K562 (cell line): ENCODE measurements at regions not wholly inside any gene's neighbourhood (a gene's known extent, or its start where the extent isn't known, plus 50 kb on each side); places are given as distances from the start of the nearest gene placed in this dataset.

Experiments used
- GABPA ChIP-seq: fragments of 200-800 bp; sonication (Bioruptor generic); conservative IDR thresholded peaks from 2 replicates; pipeline ENCODE4 v1.6.1; 2016; ENCODE audit warnings: low read depth, missing genetic modification characterization, missing compliant biosample characterization
- PHF8 ChIP-seq: fragments of 200-600 bp; sonication (generic); IDR thresholded peaks from 2 replicates; pipeline ENCODE4 v1.6.1; 2012; ENCODE audit warnings: mixed run types, mild to moderate bottlenecking, inconsistent platforms, low read length, moderate library complexity, borderline replicate concordance
- TGIF2 ChIP-seq: sonication (generic); formaldehyde crosslinking; IDR thresholded peaks from 2 replicates; pipeline ENCODE4 v1.8.1; 2022; ENCODE audit warnings: mild to moderate bottlenecking, missing genetic modification reagents, moderate library complexity
- TOE1 ChIP-seq, 2 experiments: fragments of 450-650 bp in 1 of 2; sonication (generic) in 1 of 2; formaldehyde crosslinking in 1 of 2; IDR thresholded peaks; 2 replicates each; pipeline versions ENCODE4 v1.7.1 to v1.8.0; 2016 to 2022; ENCODE audit warnings: borderline replicate concordance in 2 of 2, mild to moderate bottlenecking in 2 of 2, antibody characterized with exemption in 1 of 2, inconsistent platforms in 1 of 2, low read depth in 1 of 2, missing genetic modification reagents in 1 of 2, moderate library complexity in 1 of 2
- ZBTB17 ChIP-seq: fragments of 450-650 bp; formaldehyde crosslinking; IDR thresholded peaks from 2 replicates; pipeline ENCODE4 v1.4.0; 2020; ENCODE audit warnings: mild to moderate bottlenecking
- ZNF644 ChIP-seq: fragments of 200-800 bp; sonication (Bioruptor generic); IDR thresholded peaks from 2 replicates; pipeline ENCODE4 v1.6.1; 2016; ENCODE audit warnings: low read depth, missing genetic modification characterization, missing compliant biosample characterization
- TF ChIP-seq, protein P1 (sequence below): sonication (generic); formaldehyde crosslinking; IDR thresholded peaks from 2 replicates; pipeline ENCODE4 v1.8.1; 2023; ENCODE audit warnings: missing genetic modification reagents, mild to moderate bottlenecking, borderline replicate concordance

DNA sequence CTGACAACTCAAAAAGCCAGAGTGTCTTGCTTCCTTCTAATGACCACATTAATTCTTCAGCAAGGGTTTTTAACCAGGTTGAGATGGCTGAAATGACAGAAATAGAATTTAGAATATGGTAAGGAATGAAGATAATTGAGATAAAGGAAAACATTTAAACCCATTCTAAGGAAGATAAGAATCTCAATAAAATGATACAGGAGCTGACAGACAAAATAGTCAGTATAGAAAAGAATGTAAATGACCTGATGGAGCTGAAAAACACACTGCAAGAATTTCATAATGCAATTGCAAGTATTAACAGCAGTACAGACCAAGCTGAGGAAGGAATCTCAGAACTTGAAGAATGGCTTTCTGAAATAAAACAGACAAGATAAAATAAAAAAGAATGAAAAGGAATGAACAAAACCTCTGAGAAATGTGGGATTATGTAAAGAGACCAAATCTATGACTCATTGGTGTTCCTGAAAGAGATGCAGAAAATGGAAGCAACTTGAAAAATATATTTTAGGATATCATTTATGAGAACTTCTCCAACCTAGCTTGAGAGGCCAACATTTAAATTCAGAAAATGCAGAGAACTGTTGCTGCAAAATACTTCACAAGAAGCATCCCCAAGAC, 87.1 kb downstream of the SAMD9 start:
- no peak for TF ChIP-seq TOE1 (IDR thresholded peaks at IDR 0.05; ENCODE audit: borderline replicate concordance)
- no peak for TF ChIP-seq TOE1 (CRISPR knock-in tag; IDR thresholded peaks at IDR 0.05; ENCODE audit: borderline replicate concordance, low read depth)
- no peak for TF ChIP-seq ZNF644 (tag)
- no peak for TF ChIP-seq GABPA
- no peak for TF ChIP-seq TGIF2 (CRISPR knock-in tag)
- TF ChIP-seq, protein P1, sequence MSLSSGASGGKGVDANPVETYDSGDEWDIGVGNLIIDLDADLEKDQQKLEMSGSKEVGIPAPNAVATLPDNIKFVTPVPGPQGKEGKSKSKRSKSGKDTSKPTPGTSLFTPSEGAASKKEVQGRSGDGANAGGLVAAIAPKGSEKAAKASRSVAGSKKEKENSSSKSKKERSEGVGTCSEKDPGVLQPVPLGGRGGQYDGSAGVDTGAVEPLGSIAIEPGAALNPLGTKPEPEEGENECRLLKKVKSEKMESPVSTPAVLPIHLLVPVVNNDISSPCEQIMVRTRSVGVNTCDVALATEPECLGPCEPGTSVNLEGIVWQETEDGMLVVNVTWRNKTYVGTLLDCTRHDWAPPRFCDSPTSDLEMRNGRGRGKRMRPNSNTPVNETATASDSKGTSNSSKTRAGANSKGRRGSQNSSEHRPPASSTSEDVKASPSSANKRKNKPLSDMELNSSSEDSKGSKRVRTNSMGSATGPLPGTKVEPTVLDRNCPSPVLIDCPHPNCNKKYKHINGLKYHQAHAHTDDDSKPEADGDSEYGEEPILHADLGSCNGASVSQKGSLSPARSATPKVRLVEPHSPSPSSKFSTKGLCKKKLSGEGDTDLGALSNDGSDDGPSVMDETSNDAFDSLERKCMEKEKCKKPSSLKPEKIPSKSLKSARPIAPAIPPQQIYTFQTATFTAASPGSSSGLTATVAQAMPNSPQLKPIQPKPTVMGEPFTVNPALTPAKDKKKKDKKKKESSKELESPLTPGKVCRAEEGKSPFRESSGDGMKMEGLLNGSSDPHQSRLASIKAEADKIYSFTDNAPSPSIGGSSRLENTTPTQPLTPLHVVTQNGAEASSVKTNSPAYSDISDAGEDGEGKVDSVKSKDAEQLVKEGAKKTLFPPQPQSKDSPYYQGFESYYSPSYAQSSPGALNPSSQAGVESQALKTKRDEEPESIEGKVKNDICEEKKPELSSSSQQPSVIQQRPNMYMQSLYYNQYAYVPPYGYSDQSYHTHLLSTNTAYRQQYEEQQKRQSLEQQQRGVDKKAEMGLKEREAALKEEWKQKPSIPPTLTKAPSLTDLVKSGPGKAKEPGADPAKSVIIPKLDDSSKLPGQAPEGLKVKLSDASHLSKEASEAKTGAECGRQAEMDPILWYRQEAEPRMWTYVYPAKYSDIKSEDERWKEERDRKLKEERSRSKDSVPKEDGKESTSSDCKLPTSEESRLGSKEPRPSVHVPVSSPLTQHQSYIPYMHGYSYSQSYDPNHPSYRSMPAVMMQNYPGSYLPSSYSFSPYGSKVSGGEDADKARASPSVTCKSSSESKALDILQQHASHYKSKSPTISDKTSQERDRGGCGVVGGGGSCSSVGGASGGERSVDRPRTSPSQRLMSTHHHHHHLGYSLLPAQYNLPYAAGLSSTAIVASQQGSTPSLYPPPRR, result no peak
- no peak for TF ChIP-seq ZBTB17 (CRISPR knock-in tag)
- no peak for TF ChIP-seq PHF8
